ENCODE measurements at regions not wholly inside any gene's neighbourhood (a gene's known extent, or its start where the extent isn't known, plus 50 kb on each side); places are given as distances from the start of the nearest gene placed in this dataset.

- Histone ChIP-seq H3K27ac (ENCODE audit: low read depth, low read length) (no peak overlapping the region), H3K27me3 (ENCODE audit: control insufficient read depth in 5 of 5, insufficient read depth in 4 of 5, low read length in 5 of 5) (no peaks in the 10 kb centered on the region), H3K9ac (ENCODE audit: low read length in 5 of 5) (no peak overlapping the region), H3K36me3 (ENCODE audit: control insufficient read depth in 5 of 5, insufficient read depth in 5 of 5, low read length in 5 of 5) (no peaks in the 10 kb centered on the region), H3K4me3 (ENCODE audit: low read depth in 1 of 5, low read length in 5 of 5) (no peak overlapping the region), H3K4me1 (ENCODE audit: control insufficient read depth in 5 of 5, insufficient read depth in 5 of 5, low read length in 5 of 5) (no peaks in the 10 kb centered on the region), H3K9me3 (ENCODE audit: control insufficient read depth in 5 of 5, low read length in 5 of 5) (no peaks in the 10 kb centered on the region)
Measured at GRCh38 chr5:166957782-166958181, 1333.7 kb upstream of the WWC1 start.

GRCh38 chr5:166959766-166960165 lies 1331.7 kb upstream of the WWC1 start:
- Histone ChIP-seq H3K27me3 (ENCODE audit: control insufficient read depth in 5 of 5, insufficient read depth in 4 of 5, low read length in 5 of 5) (no peaks in the 10 kb centered on the region), H3K9ac (ENCODE audit: low read length in 5 of 5) (no peak overlapping the region), H3K36me3 (ENCODE audit: control insufficient read depth in 5 of 5, insufficient read depth in 5 of 5, low read length in 5 of 5) (no peaks in the 10 kb centered on the region), H3K27ac (ENCODE audit: low read depth, low read length) (no peak overlapping the region), H3K9me3 (ENCODE audit: control insufficient read depth in 5 of 5, low read length in 5 of 5) (no peaks in the 10 kb centered on the region), H3K4me3 (ENCODE audit: low read depth in 1 of 5, low read length in 5 of 5) (no peak overlapping the region), H3K4me1 (ENCODE audit: control insufficient read depth in 5 of 5, insufficient read depth in 5 of 5, low read length in 5 of 5) (no peaks in the 10 kb centered on the region)

GRCh38 chr5:166961028-166961427 lies 1330.4 kb upstream of the WWC1 start:
- Histone ChIP-seq H3K36me3 (ENCODE audit: control insufficient read depth in 5 of 5, insufficient read depth in 5 of 5, low read length in 5 of 5) (no peaks in the 10 kb centered on the region), H3K4me3 (ENCODE audit: low read depth in 1 of 5, low read length in 5 of 5) (no peak overlapping the region), H3K9ac (ENCODE audit: low read length in 5 of 5) (no peak overlapping the region), H3K4me1 (ENCODE audit: control insufficient read depth in 5 of 5, insufficient read depth in 5 of 5, low read length in 5 of 5) (no peaks in the 10 kb centered on the region), H3K27me3 (ENCODE audit: control insufficient read depth in 5 of 5, insufficient read depth in 4 of 5, low read length in 5 of 5) (no peaks in the 10 kb centered on the region), H3K27ac (ENCODE audit: low read depth, low read length) (no peak overlapping the region), H3K9me3 (ENCODE audit: control insufficient read depth in 5 of 5, low read length in 5 of 5) (no peaks in the 10 kb centered on the region)

- no peak overlapping the region for H3K9ac ChIP-seq (ENCODE audit: low read length in 5 of 5)
- H3K4me3 ChIP-seq (ENCODE audit: low read depth in 1 of 5, low read length in 5 of 5): no peak overlapping the region
- H3K27me3 ChIP-seq (ENCODE audit: control insufficient read depth in 5 of 5, insufficient read depth in 4 of 5, low read length in 5 of 5): no peaks in the 10 kb centered on the region
- H3K9me3 ChIP-seq (ENCODE audit: control insufficient read depth in 5 of 5, low read length in 5 of 5): no peaks in the 10 kb centered on the region
- no peak overlapping the region for H3K27ac ChIP-seq (ENCODE audit: low read depth, low read length)
- no peaks in the 10 kb centered on the region for H3K36me3 ChIP-seq (ENCODE audit: control insufficient read depth in 5 of 5, insufficient read depth in 5 of 5, low read length in 5 of 5)
- no peaks in the 10 kb centered on the region for H3K4me1 ChIP-seq (ENCODE audit: control insufficient read depth in 5 of 5, insufficient read depth in 5 of 5, low read length in 5 of 5)
Measured at GRCh38 chr5:166961913-166962312, 1329.5 kb upstream of the WWC1 start.

GRCh38 chr5:166962461-166962860 lies 1329.0 kb upstream of the WWC1 start:
- H3K4me1 ChIP-seq (ENCODE audit: control insufficient read depth in 5 of 5, insufficient read depth in 5 of 5, low read length in 5 of 5): no peaks in the 10 kb centered on the region
- no peaks in the 10 kb centered on the region for H3K36me3 ChIP-seq (ENCODE audit: control insufficient read depth in 5 of 5, insufficient read depth in 5 of 5, low read length in 5 of 5)
- no peak overlapping the region for H3K27ac ChIP-seq (ENCODE audit: low read depth, low read length)
- H3K4me3 ChIP-seq (ENCODE audit: low read depth in 1 of 5, low read length in 5 of 5): no peak overlapping the region
- H3K9me3 ChIP-seq (ENCODE audit: control insufficient read depth in 5 of 5, low read length in 5 of 5): no peaks in the 10 kb centered on the region
- H3K27me3 ChIP-seq (ENCODE audit: control insufficient read depth in 5 of 5, insufficient read depth in 4 of 5, low read length in 5 of 5): no peaks in the 10 kb centered on the region
- H3K9ac ChIP-seq (ENCODE audit: low read length in 5 of 5): no peak overlapping the region

- Histone ChIP-seq H3K4me3 (ENCODE audit: low read depth in 1 of 5, low read length in 5 of 5) (no peak overlapping the region), H3K4me1 (ENCODE audit: control insufficient read depth in 5 of 5, insufficient read depth in 5 of 5, low read length in 5 of 5) (no peaks in the 10 kb centered on the region), H3K36me3 (ENCODE audit: control insufficient read depth in 5 of 5, insufficient read depth in 5 of 5, low read length in 5 of 5) (no peaks in the 10 kb centered on the region), H3K27me3 (ENCODE audit: control insufficient read depth in 5 of 5, insufficient read depth in 4 of 5, low read length in 5 of 5) (no peaks in the 10 kb centered on the region), H3K9me3 (ENCODE audit: control insufficient read depth in 5 of 5, low read length in 5 of 5) (no peaks in the 10 kb centered on the region), H3K9ac (ENCODE audit: low read length in 5 of 5) (no peak overlapping the region), H3K27ac (ENCODE audit: low read depth, low read length) (no peak overlapping the region)
Measured at GRCh38 chr5:166963596-166963995, 1327.8 kb upstream of the WWC1 start.

GRCh38 chr5:166977911-166978422 lies 1313.5 kb upstream of the WWC1 start:
- peak overlapping the region in 4 of 5 donors; percentile 55 to 72 (median 60) for H3K4me3 ChIP-seq (ENCODE audit: low read depth in 1 of 5, low read length in 5 of 5)
- H3K27ac ChIP-seq (ENCODE audit: low read depth, low read length): no peak overlapping the region
- peaks cover 0 to 27% (median 8%) of the 10 kb centered on the region in 5 donors for H3K27me3 ChIP-seq (ENCODE audit: control insufficient read depth in 5 of 5, insufficient read depth in 4 of 5, low read length in 5 of 5)
- H3K4me1 ChIP-seq (ENCODE audit: control insufficient read depth in 5 of 5, insufficient read depth in 5 of 5, low read length in 5 of 5): peaks cover 0 to 20% (median 17%) of the 10 kb centered on the region in 5 donors
- H3K36me3 ChIP-seq (ENCODE audit: control insufficient read depth in 5 of 5, insufficient read depth in 5 of 5, low read length in 5 of 5): no peaks in the 10 kb centered on the region
- no peak overlapping the region for H3K9ac ChIP-seq (ENCODE audit: low read length in 5 of 5)
- no peaks in the 10 kb centered on the region for H3K9me3 ChIP-seq (ENCODE audit: control insufficient read depth in 5 of 5, low read length in 5 of 5)

- Histone ChIP-seq H3K4me1 (ENCODE audit: control insufficient read depth in 5 of 5, insufficient read depth in 5 of 5, low read length in 5 of 5) (peaks cover 0 to 20% (median 17%) of the 10 kb centered on the region in 5 donors), H3K36me3 (ENCODE audit: control insufficient read depth in 5 of 5, insufficient read depth in 5 of 5, low read length in 5 of 5) (no peaks in the 10 kb centered on the region), H3K27ac (ENCODE audit: low read depth, low read length) (no peak overlapping the region), H3K27me3 (ENCODE audit: control insufficient read depth in 5 of 5, insufficient read depth in 4 of 5, low read length in 5 of 5) (peaks cover 0 to 27% (median 8%) of the 10 kb centered on the region in 5 donors), H3K4me3 (ENCODE audit: low read depth in 1 of 5, low read length in 5 of 5) (peak overlapping the region; percentile 48 to 72 (median 57)), H3K9me3 (ENCODE audit: control insufficient read depth in 5 of 5, low read length in 5 of 5) (no peaks in the 10 kb centered on the region), H3K9ac (ENCODE audit: low read length in 5 of 5) (peak overlapping the region in 1 of 5 donors; percentile 7)
Measured at GRCh38 chr5:166979307-166979895, 1312.0 kb upstream of the WWC1 start.

GRCh38 chr5:166980666-166981065 lies 1310.8 kb upstream of the WWC1 start:
- Histone ChIP-seq H3K9ac (ENCODE audit: low read length in 5 of 5) (no peak overlapping the region), H3K4me1 (ENCODE audit: control insufficient read depth in 5 of 5, insufficient read depth in 5 of 5, low read length in 5 of 5) (peaks cover 0 to 20% (median 17%) of the 10 kb centered on the region in 5 donors), H3K36me3 (ENCODE audit: control insufficient read depth in 5 of 5, insufficient read depth in 5 of 5, low read length in 5 of 5) (no peaks in the 10 kb centered on the region), H3K27ac (ENCODE audit: low read depth, low read length) (no peak overlapping the region), H3K4me3 (ENCODE audit: low read depth in 1 of 5, low read length in 5 of 5) (no peak overlapping the region), H3K27me3 (ENCODE audit: control insufficient read depth in 5 of 5, insufficient read depth in 4 of 5, low read length in 5 of 5) (peaks cover 0 to 27% (median 8%) of the 10 kb centered on the region in 5 donors), H3K9me3 (ENCODE audit: control insufficient read depth in 5 of 5, low read length in 5 of 5) (no peaks in the 10 kb centered on the region)

- no peaks in the 10 kb centered on the region for H3K36me3 ChIP-seq (ENCODE audit: control insufficient read depth in 5 of 5, insufficient read depth in 5 of 5, low read length in 5 of 5)
- H3K27me3 ChIP-seq (ENCODE audit: control insufficient read depth in 5 of 5, insufficient read depth in 4 of 5, low read length in 5 of 5): peaks cover 0 to 27% (median 8%) of the 10 kb centered on the region in 5 donors
- no peak overlapping the region for H3K27ac ChIP-seq (ENCODE audit: low read depth, low read length)
- H3K9ac ChIP-seq (ENCODE audit: low read length in 5 of 5): no peak overlapping the region
- no peak overlapping the region for H3K4me3 ChIP-seq (ENCODE audit: low read depth in 1 of 5, low read length in 5 of 5)
- no peaks in the 10 kb centered on the region for H3K9me3 ChIP-seq (ENCODE audit: control insufficient read depth in 5 of 5, low read length in 5 of 5)
- peaks cover 0 to 20% (median 17%) of the 10 kb centered on the region in 5 donors for H3K4me1 ChIP-seq (ENCODE audit: control insufficient read depth in 5 of 5, insufficient read depth in 5 of 5, low read length in 5 of 5)
Measured at GRCh38 chr5:166982226-166982625, 1309.2 kb upstream of the WWC1 start.

Data from subcutaneous abdominal adipose tissue (tissue), 5 donors.